ENCODE measurements at regions not wholly inside any gene's neighbourhood (a gene's known extent, or its start where the extent isn't known, plus 50 kb on each side); places are given as distances from the start of the nearest gene placed in this dataset.

- no peak for ATAC-seq
- TF ChIP-seq TOX (CRISPR knock-in tag; IDR thresholded peaks at IDR 0.05; ENCODE audit: borderline replicate concordance) (no peak), OSR1 (CRISPR knock-in tag; IDR thresholded peaks at IDR 0.05) (no peak), RARB (CRISPR knock-in tag; IDR thresholded peaks at IDR 0.05) (no peak), TCF4 (CRISPR knock-in tag; IDR thresholded peaks at IDR 0.05; ENCODE audit: borderline replicate concordance) (no peak), PPARA (CRISPR knock-in tag; IDR thresholded peaks at IDR 0.05; ENCODE audit: borderline replicate concordance) (no peak), ZC3H10 (CRISPR knock-in tag; IDR thresholded peaks at IDR 0.05) (no peak)
- TF ChIP-seq, protein P1, sequence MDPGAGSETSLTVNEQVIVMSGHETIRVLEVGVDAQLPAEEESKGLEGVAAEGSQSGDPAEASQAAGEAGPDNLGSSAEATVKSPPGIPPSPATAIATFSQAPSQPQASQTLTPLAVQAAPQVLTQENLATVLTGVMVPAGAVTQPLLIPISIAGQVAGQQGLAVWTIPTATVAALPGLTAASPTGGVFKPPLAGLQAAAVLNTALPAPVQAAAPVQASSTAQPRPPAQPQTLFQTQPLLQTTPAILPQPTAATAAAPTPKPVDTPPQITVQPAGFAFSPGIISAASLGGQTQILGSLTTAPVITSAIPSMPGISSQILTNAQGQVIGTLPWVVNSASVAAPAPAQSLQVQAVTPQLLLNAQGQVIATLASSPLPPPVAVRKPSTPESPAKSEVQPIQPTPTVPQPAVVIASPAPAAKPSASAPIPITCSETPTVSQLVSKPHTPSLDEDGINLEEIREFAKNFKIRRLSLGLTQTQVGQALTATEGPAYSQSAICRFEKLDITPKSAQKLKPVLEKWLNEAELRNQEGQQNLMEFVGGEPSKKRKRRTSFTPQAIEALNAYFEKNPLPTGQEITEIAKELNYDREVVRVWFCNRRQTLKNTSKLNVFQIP (CRISPR knock-in tag; IDR thresholded peaks at IDR 0.05; ENCODE audit: borderline replicate concordance, low read depth): no peak
Measured at GRCh38 chr1:110746644-110747259, 72.0 kb upstream of the KCNA3 start.

DNA sequence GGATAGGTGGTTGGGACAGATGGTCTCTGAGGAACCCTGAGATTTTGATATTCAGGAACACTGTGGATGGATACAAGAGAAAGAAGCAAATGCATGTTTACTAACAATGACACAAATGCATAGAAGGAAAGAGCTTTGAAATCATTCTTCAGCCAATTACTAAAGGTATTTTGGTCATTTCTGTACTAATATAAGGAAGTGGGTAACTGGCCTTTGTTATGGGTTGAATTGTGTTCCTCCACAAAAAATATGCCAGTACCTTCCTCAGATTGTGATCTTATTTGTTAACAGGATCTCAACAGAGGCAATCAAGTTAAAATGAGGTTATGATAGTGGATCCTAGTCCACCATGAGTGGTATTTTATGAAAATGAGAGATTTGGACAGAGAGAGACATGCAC lies 68.7 kb upstream of the KCNA3 start:
- ATAC-seq: no peak
- TF ChIP-seq, protein P1 (CRISPR knock-in tag; IDR thresholded peaks at IDR 0.05; ENCODE audit: borderline replicate concordance, low read depth): no peak
- no peak for TF ChIP-seq ZC3H10 (CRISPR knock-in tag; IDR thresholded peaks at IDR 0.05)
- no peak for TF ChIP-seq ZFP3 (CRISPR knock-in tag; IDR thresholded peaks at IDR 0.05)
- TF ChIP-seq, protein P2, sequence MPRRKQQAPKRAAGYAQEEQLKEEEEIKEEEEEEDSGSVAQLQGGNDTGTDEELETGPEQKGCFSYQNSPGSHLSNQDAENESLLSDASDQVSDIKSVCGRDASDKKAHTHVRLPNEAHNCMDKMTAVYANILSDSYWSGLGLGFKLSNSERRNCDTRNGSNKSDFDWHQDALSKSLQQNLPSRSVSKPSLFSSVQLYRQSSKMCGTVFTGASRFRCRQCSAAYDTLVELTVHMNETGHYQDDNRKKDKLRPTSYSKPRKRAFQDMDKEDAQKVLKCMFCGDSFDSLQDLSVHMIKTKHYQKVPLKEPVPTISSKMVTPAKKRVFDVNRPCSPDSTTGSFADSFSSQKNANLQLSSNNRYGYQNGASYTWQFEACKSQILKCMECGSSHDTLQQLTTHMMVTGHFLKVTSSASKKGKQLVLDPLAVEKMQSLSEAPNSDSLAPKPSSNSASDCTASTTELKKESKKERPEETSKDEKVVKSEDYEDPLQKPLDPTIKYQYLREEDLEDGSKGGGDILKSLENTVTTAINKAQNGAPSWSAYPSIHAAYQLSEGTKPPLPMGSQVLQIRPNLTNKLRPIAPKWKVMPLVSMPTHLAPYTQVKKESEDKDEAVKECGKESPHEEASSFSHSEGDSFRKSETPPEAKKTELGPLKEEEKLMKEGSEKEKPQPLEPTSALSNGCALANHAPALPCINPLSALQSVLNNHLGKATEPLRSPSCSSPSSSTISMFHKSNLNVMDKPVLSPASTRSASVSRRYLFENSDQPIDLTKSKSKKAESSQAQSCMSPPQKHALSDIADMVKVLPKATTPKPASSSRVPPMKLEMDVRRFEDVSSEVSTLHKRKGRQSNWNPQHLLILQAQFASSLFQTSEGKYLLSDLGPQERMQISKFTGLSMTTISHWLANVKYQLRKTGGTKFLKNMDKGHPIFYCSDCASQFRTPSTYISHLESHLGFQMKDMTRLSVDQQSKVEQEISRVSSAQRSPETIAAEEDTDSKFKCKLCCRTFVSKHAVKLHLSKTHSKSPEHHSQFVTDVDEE (CRISPR knock-in tag; IDR thresholded peaks at IDR 0.05): no peak
- TF ChIP-seq ARNTL (CRISPR knock-in tag; IDR thresholded peaks at IDR 0.05; ENCODE audit: borderline replicate concordance, low read depth): no peak
- TF ChIP-seq TOX (CRISPR knock-in tag; IDR thresholded peaks at IDR 0.05; ENCODE audit: borderline replicate concordance): no peak
- TF ChIP-seq ZNF8 (CRISPR knock-in tag; IDR thresholded peaks at IDR 0.05): no peak
- no peak for TF ChIP-seq CREB5 (CRISPR knock-in tag; IDR thresholded peaks at IDR 0.05; ENCODE audit: low read depth)
- no peak for TF ChIP-seq CSRNP3 (CRISPR knock-in tag; IDR thresholded peaks at IDR 0.05)
- no peak for TF ChIP-seq TCF4 (CRISPR knock-in tag; IDR thresholded peaks at IDR 0.05; ENCODE audit: borderline replicate concordance)
- TF ChIP-seq, protein P3, sequence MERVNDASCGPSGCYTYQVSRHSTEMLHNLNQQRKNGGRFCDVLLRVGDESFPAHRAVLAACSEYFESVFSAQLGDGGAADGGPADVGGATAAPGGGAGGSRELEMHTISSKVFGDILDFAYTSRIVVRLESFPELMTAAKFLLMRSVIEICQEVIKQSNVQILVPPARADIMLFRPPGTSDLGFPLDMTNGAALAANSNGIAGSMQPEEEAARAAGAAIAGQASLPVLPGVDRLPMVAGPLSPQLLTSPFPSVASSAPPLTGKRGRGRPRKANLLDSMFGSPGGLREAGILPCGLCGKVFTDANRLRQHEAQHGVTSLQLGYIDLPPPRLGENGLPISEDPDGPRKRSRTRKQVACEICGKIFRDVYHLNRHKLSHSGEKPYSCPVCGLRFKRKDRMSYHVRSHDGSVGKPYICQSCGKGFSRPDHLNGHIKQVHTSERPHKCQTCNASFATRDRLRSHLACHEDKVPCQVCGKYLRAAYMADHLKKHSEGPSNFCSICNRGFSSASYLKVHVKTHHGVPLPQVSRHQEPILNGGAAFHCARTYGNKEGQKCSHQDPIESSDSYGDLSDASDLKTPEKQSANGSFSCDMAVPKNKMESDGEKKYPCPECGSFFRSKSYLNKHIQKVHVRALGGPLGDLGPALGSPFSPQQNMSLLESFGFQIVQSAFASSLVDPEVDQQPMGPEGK (CRISPR knock-in tag; IDR thresholded peaks at IDR 0.05; ENCODE audit: borderline replicate concordance): no peak
- TF ChIP-seq OSR1 (CRISPR knock-in tag; IDR thresholded peaks at IDR 0.05): no peak
- TF ChIP-seq RARB (CRISPR knock-in tag; IDR thresholded peaks at IDR 0.05): no peak
- no peak for TF ChIP-seq ZNF70 (CRISPR knock-in tag; IDR thresholded peaks at IDR 0.05)

GRCh38 chr1:110736900-110737605 lies 62.3 kb upstream of the KCNA3 start:
- TF ChIP-seq ZFP30 (CRISPR knock-in tag; IDR thresholded peaks at IDR 0.05) (no peak), TCF4 (CRISPR knock-in tag; IDR thresholded peaks at IDR 0.05; ENCODE audit: borderline replicate concordance) (no peak), PPARA (CRISPR knock-in tag; IDR thresholded peaks at IDR 0.05; ENCODE audit: borderline replicate concordance) (no peak), GLIS3 (CRISPR knock-in tag; IDR thresholded peaks at IDR 0.05) (no peak), ZNF70 (CRISPR knock-in tag; IDR thresholded peaks at IDR 0.05) (no peak), TOX (CRISPR knock-in tag; IDR thresholded peaks at IDR 0.05; ENCODE audit: borderline replicate concordance) (no peak), CSRNP3 (CRISPR knock-in tag; IDR thresholded peaks at IDR 0.05) (no peak)
- TF ChIP-seq, protein P2 (CRISPR knock-in tag; IDR thresholded peaks at IDR 0.05): no peak
- ATAC-seq: no peak

Measured in SK-N-SH treated with all-trans-retinoic acid at 6 μM for 48 hours (cell line).